Loucy (cell line): ENCODE measurements at regions not wholly inside any gene's neighbourhood (a gene's known extent, or its start where the extent isn't known, plus 50 kb on each side); places are given as distances from the start of the nearest gene placed in this dataset.
"Not testable (repeated sequence)": the region's sequence is repeated elsewhere in the genome, so short reads cannot be mapped to it uniquely, and the experiment has no call there.

Source experiments
- H2AFZ ChIP-seq: fragments of 200-600 bp; sonication (generic); 2 replicates; pipeline ENCODE4 v1.6.0; 2016; ENCODE audit warnings: antibody characterized with exemption, mild to moderate bottlenecking, low read length, moderate library complexity
- H3F3A ChIP-seq: fragments of 200-600 bp; 2 replicates; pipeline ENCODE4 v1.6.0; 2016; ENCODE audit warnings: antibody characterized with exemption, low read depth, mild to moderate bottlenecking
- H3K27me3 ChIP-seq: fragments of 200-600 bp; sonication (generic); 2 replicates; pipeline ENCODE4 v1.6.1; 2014; ENCODE audit warnings: low read length, mild to moderate bottlenecking; ENCODE audit not compliant: insufficient read depth, poor library complexity, severe bottlenecking
- H3K36me3 ChIP-seq: fragments of 200-600 bp; sonication (generic); 2 replicates; pipeline ENCODE4 v1.6.1; 2016; ENCODE audit warnings: low read length; ENCODE audit not compliant: insufficient read depth
- H3K4me1 ChIP-seq: fragments of 200-600 bp; sonication (generic); 2 replicates; pipeline ENCODE4 v1.5.1; 2014; ENCODE audit warnings: low read length, mild to moderate bottlenecking; ENCODE audit not compliant: insufficient read depth, poor library complexity, severe bottlenecking
- H3K4me2 ChIP-seq: fragments of 200-600 bp; sonication (generic); 2 replicates; pipeline ENCODE4 v1.6.0; 2014; ENCODE audit warnings: antibody characterized with exemption, low read length, low read depth, mild to moderate bottlenecking; ENCODE audit not compliant: poor library complexity, severe bottlenecking
- H3K4me3 ChIP-seq: fragments of 200-600 bp; sonication (generic); 2 replicates; pipeline ENCODE4 v1.5.1; 2014; ENCODE audit warnings: low read length, mild to moderate bottlenecking, mixed read lengths; ENCODE audit not compliant: poor library complexity, severe bottlenecking
- H3K79me2 ChIP-seq: fragments of 200-600 bp; sonication (generic); 2 replicates; pipeline ENCODE4 v1.6.1; 2014; ENCODE audit warnings: low read length; ENCODE audit not compliant: insufficient read depth
- H3K9ac ChIP-seq: fragments of 200-600 bp; sonication (generic); 2 replicates; pipeline ENCODE4 v1.6.0; 2014; ENCODE audit warnings: mild to moderate bottlenecking, low read depth, low read length, moderate library complexity; ENCODE audit not compliant: poor library complexity, severe bottlenecking
- H3K9me2 ChIP-seq: fragments of 200-600 bp; sonication (generic); replicated peaks from 2 replicates; pipeline ENCODE4 v1.6.1; 2016; ENCODE audit warnings: low read depth, low read length, mixed read lengths
- H3K9me3 ChIP-seq: fragments of 200-600 bp; sonication (generic); 2 replicates; pipeline ENCODE4 v1.6.1; 2014; ENCODE audit warnings: mild to moderate bottlenecking, antibody characterized with exemption, low read length, low read depth; ENCODE audit not compliant: insufficient read depth
- H4K20me1 ChIP-seq: fragments of 200-600 bp; sonication (generic); 2 replicates; pipeline ENCODE4 v1.6.0; 2014; ENCODE audit warnings: antibody characterized with exemption, low read length, mild to moderate bottlenecking; ENCODE audit not compliant: insufficient read depth, poor library complexity, severe bottlenecking

DNA sequence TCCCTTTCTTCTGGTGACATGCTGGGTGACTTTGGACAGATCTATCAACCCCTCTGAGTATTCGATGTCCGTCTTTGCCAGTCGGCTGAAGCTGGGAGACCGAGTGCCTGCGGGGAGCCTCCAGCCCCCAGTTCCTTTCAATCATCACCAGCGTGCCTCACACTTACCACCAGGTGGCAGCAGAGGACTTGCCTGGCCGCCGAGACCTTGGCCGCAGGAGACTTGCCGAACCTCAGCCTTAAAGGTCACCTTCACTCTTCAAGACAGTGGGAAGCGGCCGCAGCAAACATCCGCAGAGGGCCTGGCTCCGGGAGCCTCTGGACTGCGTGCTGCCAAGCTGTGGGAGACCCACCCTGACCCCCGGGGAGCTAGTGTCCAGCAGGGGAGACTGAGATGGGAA is 3952.2 kb upstream of the TPTE start:
- not testable (repeated sequence) for H3K9ac ChIP-seq, H3K27me3 ChIP-seq, H2AFZ ChIP-seq, H3K9me2 ChIP-seq, H3K79me2 ChIP-seq, H3K4me1 ChIP-seq, H3K4me3 ChIP-seq, H3K9me3 ChIP-seq, H4K20me1 ChIP-seq, H3K36me3 ChIP-seq, H3F3A ChIP-seq, H3K4me2 ChIP-seq

GRCh38 chr21:6569587-6570392 is 3951.6 kb upstream of the TPTE start:
- H3K79me2 ChIP-seq, H3K4me1 ChIP-seq, H3K4me3 ChIP-seq, H4K20me1 ChIP-seq, H3F3A ChIP-seq, H3K4me2 ChIP-seq, H3K9ac ChIP-seq, H3K27me3 ChIP-seq, H3K36me3 ChIP-seq, H3K9me3 ChIP-seq, H2AFZ ChIP-seq, H3K9me2 ChIP-seq: not testable (repeated sequence)

DNA sequence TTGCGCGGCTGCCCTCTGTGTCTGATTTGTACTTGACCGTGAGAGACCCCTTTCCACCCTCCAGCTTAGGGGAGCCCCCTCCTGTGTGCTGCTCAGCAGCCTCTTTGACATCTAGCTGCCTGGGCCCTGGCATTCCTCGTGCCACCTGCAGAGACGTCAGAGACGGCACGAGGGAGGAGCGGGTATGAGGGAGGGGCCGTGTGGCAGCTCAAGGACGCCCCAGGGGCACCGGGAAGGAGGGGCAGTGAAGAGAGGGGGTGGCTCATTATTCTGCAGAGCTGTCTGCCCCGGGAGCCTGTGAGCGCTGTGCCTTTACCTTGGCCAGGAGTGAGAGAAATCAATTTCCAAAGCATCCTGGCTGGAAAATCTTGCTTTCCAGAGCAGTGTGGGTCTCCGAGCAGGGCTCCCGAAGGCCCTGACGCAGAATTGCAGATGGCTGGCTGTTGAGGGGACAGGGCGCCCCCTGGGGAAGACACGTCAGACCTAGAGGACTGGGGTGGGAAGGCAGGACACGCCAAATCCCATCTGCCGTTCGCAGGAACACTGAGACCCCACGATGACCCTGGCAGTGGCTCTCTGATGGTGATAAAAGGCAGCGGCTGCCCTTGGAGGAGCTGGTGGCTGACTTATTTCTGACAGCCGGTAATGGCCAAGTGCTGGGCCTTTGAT is 3950.5 kb upstream of the TPTE start:
- not testable (repeated sequence) for H3K9me3 ChIP-seq, H3K9me2 ChIP-seq

GRCh38 chr21:6573576-6573975 is 3947.8 kb upstream of the TPTE start:
- H3K4me2 ChIP-seq, H3K9me2 ChIP-seq, H2AFZ ChIP-seq: not testable (repeated sequence)

More for the DNA sequence above, 3950.5 kb upstream of the TPTE start:
- not testable (repeated sequence) for H3K27me3 ChIP-seq, H4K20me1 ChIP-seq, H3K36me3 ChIP-seq, H3F3A ChIP-seq, H3K4me2 ChIP-seq, H2AFZ ChIP-seq, H3K79me2 ChIP-seq, H3K4me3 ChIP-seq, H3K4me1 ChIP-seq, H3K9ac ChIP-seq

DNA sequence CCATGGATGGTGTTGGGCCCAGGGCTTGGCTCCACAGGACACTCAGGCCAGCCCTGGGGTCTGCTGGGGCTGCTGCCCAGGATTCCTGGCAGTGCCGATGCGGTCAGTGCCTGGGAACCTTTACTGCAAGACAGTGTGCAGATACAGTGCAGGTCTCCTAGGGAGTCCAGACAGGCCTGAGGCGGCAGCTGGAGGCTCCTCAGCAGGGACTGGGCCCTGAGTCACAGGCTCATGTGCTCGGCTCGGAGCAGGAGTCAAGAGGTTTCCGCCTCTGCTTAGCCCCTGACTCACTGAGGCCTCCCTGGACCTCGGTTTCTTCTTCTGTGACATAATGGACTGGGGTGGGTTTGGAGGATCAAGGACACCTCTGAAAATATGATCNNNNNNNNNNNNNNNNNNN is 3941.6 kb upstream of the TPTE start:
- not testable (repeated sequence) for H3K4me2 ChIP-seq, H3K27me3 ChIP-seq, H3K9ac ChIP-seq, H3K4me1 ChIP-seq, H3K79me2 ChIP-seq, H4K20me1 ChIP-seq, H3K9me3 ChIP-seq, H3K4me3 ChIP-seq, H3F3A ChIP-seq, H3K9me2 ChIP-seq, H2AFZ ChIP-seq, H3K36me3 ChIP-seq

More at GRCh38 chr21:6573576-6573975, 3947.8 kb upstream of the TPTE start:
- not testable (repeated sequence) for H3K9ac ChIP-seq, H3K9me3 ChIP-seq, H3K36me3 ChIP-seq, H3K4me1 ChIP-seq, H3K4me3 ChIP-seq, H3F3A ChIP-seq, H3K79me2 ChIP-seq, H4K20me1 ChIP-seq, H3K27me3 ChIP-seq
